ENCODE measurements at regions not wholly inside any gene's neighbourhood (a gene's known extent, or its start where the extent isn't known, plus 50 kb on each side); places are given as distances from the start of the nearest gene placed in this dataset.

DNA sequence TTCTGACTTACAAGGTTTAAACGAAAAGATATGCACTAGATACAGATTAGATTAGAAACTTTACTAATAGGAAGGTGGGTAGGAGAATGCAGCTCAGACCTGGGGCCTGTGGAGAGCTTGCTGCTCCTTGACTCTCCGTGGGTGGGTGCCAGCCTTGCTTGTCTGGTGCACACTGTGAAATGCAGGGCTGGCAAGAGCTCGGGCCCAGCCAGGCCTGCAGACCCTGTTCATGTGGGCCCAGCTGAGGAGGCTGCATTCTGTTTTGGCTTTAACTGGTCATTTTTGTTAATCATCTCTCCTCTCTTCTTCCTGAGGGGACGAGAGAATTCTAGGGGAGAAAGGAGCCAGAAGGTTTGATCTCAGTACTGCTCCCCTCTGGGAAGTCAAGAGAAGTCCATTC, 325.4 kb downstream of the QKI start:
- TF ChIP-seq ARNTL (CRISPR knock-in tag; IDR thresholded peaks at IDR 0.05; ENCODE audit: borderline replicate concordance, low read depth): no peak
- TF ChIP-seq, protein P1, sequence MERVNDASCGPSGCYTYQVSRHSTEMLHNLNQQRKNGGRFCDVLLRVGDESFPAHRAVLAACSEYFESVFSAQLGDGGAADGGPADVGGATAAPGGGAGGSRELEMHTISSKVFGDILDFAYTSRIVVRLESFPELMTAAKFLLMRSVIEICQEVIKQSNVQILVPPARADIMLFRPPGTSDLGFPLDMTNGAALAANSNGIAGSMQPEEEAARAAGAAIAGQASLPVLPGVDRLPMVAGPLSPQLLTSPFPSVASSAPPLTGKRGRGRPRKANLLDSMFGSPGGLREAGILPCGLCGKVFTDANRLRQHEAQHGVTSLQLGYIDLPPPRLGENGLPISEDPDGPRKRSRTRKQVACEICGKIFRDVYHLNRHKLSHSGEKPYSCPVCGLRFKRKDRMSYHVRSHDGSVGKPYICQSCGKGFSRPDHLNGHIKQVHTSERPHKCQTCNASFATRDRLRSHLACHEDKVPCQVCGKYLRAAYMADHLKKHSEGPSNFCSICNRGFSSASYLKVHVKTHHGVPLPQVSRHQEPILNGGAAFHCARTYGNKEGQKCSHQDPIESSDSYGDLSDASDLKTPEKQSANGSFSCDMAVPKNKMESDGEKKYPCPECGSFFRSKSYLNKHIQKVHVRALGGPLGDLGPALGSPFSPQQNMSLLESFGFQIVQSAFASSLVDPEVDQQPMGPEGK (CRISPR knock-in tag; IDR thresholded peaks at IDR 0.05; ENCODE audit: borderline replicate concordance): no peak
- TF ChIP-seq, protein P2, sequence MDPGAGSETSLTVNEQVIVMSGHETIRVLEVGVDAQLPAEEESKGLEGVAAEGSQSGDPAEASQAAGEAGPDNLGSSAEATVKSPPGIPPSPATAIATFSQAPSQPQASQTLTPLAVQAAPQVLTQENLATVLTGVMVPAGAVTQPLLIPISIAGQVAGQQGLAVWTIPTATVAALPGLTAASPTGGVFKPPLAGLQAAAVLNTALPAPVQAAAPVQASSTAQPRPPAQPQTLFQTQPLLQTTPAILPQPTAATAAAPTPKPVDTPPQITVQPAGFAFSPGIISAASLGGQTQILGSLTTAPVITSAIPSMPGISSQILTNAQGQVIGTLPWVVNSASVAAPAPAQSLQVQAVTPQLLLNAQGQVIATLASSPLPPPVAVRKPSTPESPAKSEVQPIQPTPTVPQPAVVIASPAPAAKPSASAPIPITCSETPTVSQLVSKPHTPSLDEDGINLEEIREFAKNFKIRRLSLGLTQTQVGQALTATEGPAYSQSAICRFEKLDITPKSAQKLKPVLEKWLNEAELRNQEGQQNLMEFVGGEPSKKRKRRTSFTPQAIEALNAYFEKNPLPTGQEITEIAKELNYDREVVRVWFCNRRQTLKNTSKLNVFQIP (CRISPR knock-in tag; IDR thresholded peaks at IDR 0.05; ENCODE audit: borderline replicate concordance, low read depth): no peak
- no peak for TF ChIP-seq RARB (CRISPR knock-in tag; IDR thresholded peaks at IDR 0.05)

Measured in SK-N-SH treated with all-trans-retinoic acid at 6 μM for 48 hours (cell line).